H9 (cell line): ENCODE measurements at regions not wholly inside any gene's neighbourhood (a gene's known extent, or its start where the extent isn't known, plus 50 kb on each side); places are given as distances from the start of the nearest gene placed in this dataset.

Source experiments
- DNase-seq: peaks from one replicate; pipeline ENCODE4 v3.0.0-alpha.2; 2017
- H2AFZ ChIP-seq: one replicate; pipeline ENCODE4 v1.6.1; 2013; ENCODE audit warnings: mild to moderate bottlenecking, low read length, control low read depth, moderate library complexity
- H2AK5ac ChIP-seq: 2 replicates; pipeline ENCODE4 v1.6.1; 2013; ENCODE audit warnings: low read length, control low read depth, mixed read lengths; ENCODE audit not compliant: insufficient read length
- H2BK120ac ChIP-seq: one replicate; pipeline ENCODE4 v1.6.1; 2013; ENCODE audit warnings: low read depth, mild to moderate bottlenecking, low read length, control low read depth, inconsistent platforms; ENCODE audit not compliant: poor library complexity, severe bottlenecking
- H2BK12ac ChIP-seq: 2 replicates; pipeline ENCODE4 v1.6.1; 2013; ENCODE audit warnings: low read length, control low read depth, mixed read lengths, low read depth; ENCODE audit not compliant: insufficient read length
- H2BK15ac ChIP-seq: 2 replicates; pipeline ENCODE4 v1.6.1; 2013; ENCODE audit warnings: low read depth, low read length, control low read depth
- H2BK20ac ChIP-seq: one replicate; pipeline ENCODE4 v1.6.1; 2013; ENCODE audit warnings: low read depth, mild to moderate bottlenecking, low read length, control low read depth, inconsistent platforms; ENCODE audit not compliant: poor library complexity, severe bottlenecking
- H2BK5ac ChIP-seq: 2 replicates; pipeline ENCODE4 v1.6.1; 2013; ENCODE audit warnings: low read length, control low read depth, mixed read lengths; ENCODE audit not compliant: insufficient read length
- H3K14ac ChIP-seq: 2 replicates; pipeline ENCODE4 v1.6.1; 2013; ENCODE audit warnings: low read length, control low read depth; ENCODE audit not compliant: insufficient read depth
- H3K18ac ChIP-seq: 2 replicates; pipeline ENCODE4 v1.6.1; 2013; ENCODE audit warnings: low read depth, mild to moderate bottlenecking, mixed read lengths, low read length, control low read depth; ENCODE audit not compliant: insufficient read length
- H3K23ac ChIP-seq: 2 replicates; pipeline ENCODE4 v1.6.1; 2013; ENCODE audit warnings: low read length, control low read depth, mixed read lengths, low read depth; ENCODE audit not compliant: insufficient read length
- H3K23me2 ChIP-seq: 2 replicates; pipeline ENCODE4 v1.6.1; 2013; ENCODE audit warnings: low read depth, mild to moderate bottlenecking, mixed read lengths, low read length, control low read depth; ENCODE audit not compliant: insufficient read length, poor library complexity, severe bottlenecking
- H3K27ac ChIP-seq: 2 replicates; pipeline ENCODE4 v1.5.1; 2013; ENCODE audit warnings: low read length, control low read depth, mixed read lengths, low read depth; ENCODE audit not compliant: insufficient read length
- H3K27me3 ChIP-seq: 2 replicates; pipeline ENCODE4 v1.6.1; 2013; ENCODE audit warnings: low read length, control low read depth, inconsistent platforms; ENCODE audit not compliant: insufficient read depth
- H3K4ac ChIP-seq: 2 replicates; pipeline ENCODE4 v1.6.1; 2013; ENCODE audit warnings: low read depth, mild to moderate bottlenecking, control low read depth, inconsistent platforms, low read length, moderate library complexity
- H3K4me1 ChIP-seq: 2 replicates; pipeline ENCODE4 v1.6.1; 2013; ENCODE audit warnings: low read length, control low read depth, inconsistent platforms; ENCODE audit not compliant: insufficient read depth
- H3K4me2 ChIP-seq: 2 replicates; pipeline ENCODE4 v1.6.1; 2013; ENCODE audit warnings: low read length, control low read depth, mixed read lengths; ENCODE audit not compliant: insufficient read length, insufficient read depth
- H3K56ac ChIP-seq: 2 replicates; pipeline ENCODE4 v1.6.1; 2013; ENCODE audit warnings: low read depth, mild to moderate bottlenecking, mixed read lengths, low read length, control low read depth; ENCODE audit not compliant: insufficient read length
- H3K79me1 ChIP-seq: 2 replicates; pipeline ENCODE4 v1.6.1; 2013; ENCODE audit warnings: low read depth, mild to moderate bottlenecking, moderate library complexity, low read length, control low read depth, inconsistent platforms; ENCODE audit not compliant: insufficient read depth, poor library complexity, severe bottlenecking
- H3K79me2 ChIP-seq: 2 replicates; pipeline ENCODE4 v1.6.1; 2013; ENCODE audit warnings: low read length, control low read depth, inconsistent platforms; ENCODE audit not compliant: insufficient read depth
- H3K9ac ChIP-seq: 2 replicates; pipeline ENCODE4 v1.6.1; 2013; ENCODE audit warnings: low read length, control low read depth, mixed read lengths; ENCODE audit not compliant: insufficient read length; ENCODE audit errors: extremely low read depth
- H3K9me3 ChIP-seq: one replicate; pipeline ENCODE4 v1.6.1; 2013; ENCODE audit warnings: low read depth, low read length, inconsistent platforms; ENCODE audit not compliant: control insufficient read depth
- H3T11ph ChIP-seq: one replicate; pipeline ENCODE4 v1.6.1; 2013; ENCODE audit warnings: mild to moderate bottlenecking, low read length, control low read depth, inconsistent platforms
- H4K20me1 ChIP-seq: one replicate; pipeline ENCODE4 v1.6.1; 2013; ENCODE audit not compliant: control insufficient read depth, insufficient read length, insufficient read depth
- H4K5ac ChIP-seq: 2 replicates; pipeline ENCODE4 v1.6.1; 2013; ENCODE audit warnings: low read depth, mild to moderate bottlenecking, mixed read lengths, low read length, control low read depth; ENCODE audit not compliant: insufficient read length
- H4K8ac ChIP-seq: replicated peaks from 2 replicates; pipeline ENCODE4 v1.6.1; 2013; ENCODE audit warnings: low read length, control low read depth, mixed read lengths, low read depth; ENCODE audit not compliant: insufficient read length
- H4K91ac ChIP-seq: 2 replicates; pipeline ENCODE4 v1.6.1; 2013; ENCODE audit warnings: low read depth, mild to moderate bottlenecking, moderate library complexity, mixed read lengths, low read length, control low read depth; ENCODE audit not compliant: insufficient read length
- H3K27ac Mint-ChIP-seq, 3 experiments: 2 replicates in 2 of 3; 3 replicates in 1 of 3; pipeline ENCODE4 v1.8.0; 2020 to 2021; ENCODE audit warnings: mixed read lengths in 3 of 3, mild to moderate bottlenecking in 1 of 3, moderate library complexity in 1 of 3
- H3K27me3 Mint-ChIP-seq: 2 replicates; pipeline ENCODE4 v1.8.0; 2021; ENCODE audit warnings: low read depth, mild to moderate bottlenecking, moderate library complexity, mixed read lengths
- H3K36me3 Mint-ChIP-seq, 3 experiments: 2 replicates in 2 of 3; 3 replicates in 1 of 3; pipeline ENCODE4 v1.8.0; 2020 to 2021; ENCODE audit warnings: low read depth in 3 of 3, mixed read lengths in 3 of 3; ENCODE audit not compliant: insufficient read depth in 1 of 3
- H3K4me1 Mint-ChIP-seq, 2 experiments: 2 replicates each; pipeline ENCODE4 v1.8.0; 2020; ENCODE audit warnings: mixed read lengths in 2 of 2
- H3K4me3 Mint-ChIP-seq, 2 experiments: 2 replicates in 1 of 2; 3 replicates in 1 of 2; pipeline ENCODE4 v1.8.0; 2020 to 2021; ENCODE audit warnings: mild to moderate bottlenecking in 2 of 2, mixed read lengths in 2 of 2, moderate library complexity in 1 of 2
- H3K9me3 Mint-ChIP-seq, 2 experiments: 2 replicates in 1 of 2; 3 replicates in 1 of 2; pipeline ENCODE4 v1.8.0; 2020; ENCODE audit warnings: mild to moderate bottlenecking in 2 of 2, mixed read lengths in 2 of 2, moderate library complexity in 1 of 2
- CTCF ChIP-seq: fragments of 200-600 bp; sonication (generic); conservative IDR thresholded peaks from 3 replicates; pipeline ENCODE4 v1.8.0; 2021; ENCODE audit warnings: antibody characterized with exemption, mild to moderate bottlenecking
- WGBS: extraction: QIAGEN DNeasy Blood & Tissue Kit; methylation state at CpG from one replicate; pipeline ENCODE4 v1.1.7; 2013; ENCODE audit warnings: missing lambda C conversion rate, low lambda C conversion rate, mixed read lengths; ENCODE audit not compliant: insufficient read length; ENCODE audit errors: extremely low coverage; 5-methylcytosine and 5-hydroxymethylcytosine counted together

GRCh38 chr10:59448616-59449015, 86.3 kb upstream of the FAM13C start:
- no peak overlapping the region for H3K4me2 ChIP-seq
- H2BK120ac ChIP-seq = no peak overlapping the region
- H3K27ac ChIP-seq = no peak overlapping the region
- H2AK5ac ChIP-seq = no peak overlapping the region
- no CpG with 5 or more reads among the region's 1 CpG for WGBS
- no peaks in the 10 kb centered on the region for H3K79me1 ChIP-seq
- no peaks in the 10 kb centered on the region for H3K36me3 Mint-ChIP-seq
- H3K9me3 ChIP-seq = no peaks in the 10 kb centered on the region
- no peaks in the 10 kb centered on the region for H4K20me1 ChIP-seq
- H2BK15ac ChIP-seq = no peak overlapping the region
- H3K9ac ChIP-seq = no peak overlapping the region
- no peaks in the 10 kb centered on the region for H3K27me3 Mint-ChIP-seq
- no peak overlapping the region for H3K23ac ChIP-seq
- H2BK5ac ChIP-seq = no peak overlapping the region
- no peak overlapping the region for H3K18ac ChIP-seq
- no peak overlapping the region for H2AFZ ChIP-seq
- no peak for TF ChIP-seq CTCF
- no peak overlapping the region for H2BK12ac ChIP-seq
- no peak overlapping the region for H2BK20ac ChIP-seq
- no peak for DNase-seq
- no peaks in the 10 kb centered on the region for H3K4me1 ChIP-seq
- H3T11ph ChIP-seq = no peak overlapping the region
- H3K27me3 ChIP-seq = no peaks in the 10 kb centered on the region
- no peak overlapping the region for H3K14ac ChIP-seq
- no peak overlapping the region for H3K4ac ChIP-seq
- H3K56ac ChIP-seq = no peak overlapping the region
- 0 out of 5 replicates have a peak, but pooled peaks cover 0 to 3% of the 10 kb centered on the region in 2 experiments for H3K9me3 Mint-ChIP-seq
- no peaks in the 10 kb centered on the region for H3K4me1 Mint-ChIP-seq
- H3K4me3 Mint-ChIP-seq = no peak overlapping the region
- no peak overlapping the region for H4K8ac ChIP-seq
- no peaks in the 10 kb centered on the region for H3K23me2 ChIP-seq
- H3K27ac Mint-ChIP-seq = no peak overlapping the region; a peak in 1 of 7 replicates
- H4K91ac ChIP-seq = no peak overlapping the region
- H3K79me2 ChIP-seq = no peaks in the 10 kb centered on the region
- H4K5ac ChIP-seq = no peak overlapping the region
